OCI-LY1 (cell line): ENCODE measurements at regions not wholly inside any gene's neighbourhood (a gene's known extent, or its start where the extent isn't known, plus 50 kb on each side); places are given as distances from the start of the nearest gene placed in this dataset.

ENCODE experiments used
- H2AFZ ChIP-seq: fragments of 200-600 bp; sonication (generic), shearing (Covaris generic); 2 replicates; pipeline ENCODE4 v1.6.0; 2014; ENCODE audit warnings: antibody characterized with exemption, mild to moderate bottlenecking, low read length
- H3F3A ChIP-seq: fragments of 200-600 bp; sonication (generic), shearing (Covaris generic); 2 replicates; pipeline ENCODE4 v1.6.0; 2014; ENCODE audit warnings: mild to moderate bottlenecking, antibody characterized with exemption, low read length, moderate library complexity; ENCODE audit not compliant: insufficient read depth
- H3K27ac ChIP-seq: fragments of 200-600 bp; sonication (generic); 2 replicates; pipeline ENCODE4 v1.5.1; 2014; ENCODE audit warnings: low read length, mixed run types, mild to moderate bottlenecking, low read depth; ENCODE audit not compliant: poor library complexity, severe bottlenecking
- H3K27me3 ChIP-seq: fragments of 200-600 bp; sonication (generic); 2 replicates; pipeline ENCODE4 v1.6.0; 2014; ENCODE audit warnings: antibody characterized with exemption, mild to moderate bottlenecking, low read length, moderate library complexity; ENCODE audit not compliant: insufficient read depth
- H3K36me3 ChIP-seq: fragments of 200-600 bp; sonication (generic); 2 replicates; pipeline ENCODE4 v1.6.1; 2014; ENCODE audit warnings: mild to moderate bottlenecking, antibody characterized with exemption, low read length, moderate library complexity, mixed read lengths; ENCODE audit not compliant: insufficient read depth
- H3K4me1 ChIP-seq: fragments of 200-600 bp; sonication (generic); 2 replicates; pipeline ENCODE4 v1.5.1; 2014; ENCODE audit warnings: mild to moderate bottlenecking, low read length, moderate library complexity; ENCODE audit not compliant: insufficient read depth, severe bottlenecking
- H3K4me2 ChIP-seq: fragments of 200-600 bp; sonication (generic), shearing (Covaris generic); 2 replicates; pipeline ENCODE4 v1.6.1; 2014; ENCODE audit warnings: low read length
- H3K4me3 ChIP-seq: fragments of 200-600 bp; sonication (generic); 2 replicates; pipeline ENCODE4 v1.5.1; 2014; ENCODE audit warnings: low read length, low read depth, mild to moderate bottlenecking, mixed read lengths; ENCODE audit not compliant: poor library complexity, severe bottlenecking
- H3K79me2 ChIP-seq: fragments of 200-600 bp; shearing (Covaris generic); 2 replicates; pipeline ENCODE4 v1.6.1; 2016; ENCODE audit warnings: mixed run types, low read length, mixed read lengths; ENCODE audit not compliant: insufficient read depth
- H3K9ac ChIP-seq: fragments of 200-600 bp; sonication (generic), shearing (Covaris generic); 2 replicates; pipeline ENCODE4 v1.6.1; 2014; ENCODE audit warnings: mild to moderate bottlenecking, low read length, mixed read lengths
- H3K9me2 ChIP-seq: fragments of 200-600 bp; sonication (generic), shearing (Covaris generic); 2 replicates; pipeline ENCODE4 v1.6.1; 2014; ENCODE audit warnings: low read depth, mild to moderate bottlenecking, low read length, mixed read lengths
- H3K9me3 ChIP-seq: fragments of 200-600 bp; shearing (Covaris generic); 2 replicates; pipeline ENCODE4 v1.6.1; 2014; ENCODE audit warnings: low read length, mixed read lengths
- H4K20me1 ChIP-seq: fragments of 200-600 bp; sonication (generic), shearing (Covaris generic); 2 replicates; pipeline ENCODE4 v1.6.0; 2016; ENCODE audit warnings: mild to moderate bottlenecking, low read length; ENCODE audit not compliant: insufficient read depth
- CTCF ChIP-seq: fragments of 200-600 bp; sonication (generic), shearing (Covaris generic); IDR thresholded peaks from 2 replicates; pipeline ENCODE4 v1.5.1; 2017; ENCODE audit warnings: mild to moderate bottlenecking, antibody characterized with exemption, low read length, moderate library complexity, mixed read lengths
- EZH2 ChIP-seq: fragments of 200-600 bp; sonication (generic), shearing (Covaris generic); IDR thresholded peaks from 2 replicates; pipeline ENCODE4 v1.8.0; 2017; ENCODE audit warnings: borderline replicate concordance, mixed run types, mild to moderate bottlenecking, antibody characterized with exemption, low read length, moderate library complexity, mixed read lengths

- H3K4me1 ChIP-seq = no peaks in the 10 kb centered on the region
- no peaks in the 10 kb centered on the region for H3F3A ChIP-seq
- H3K9ac ChIP-seq = no peak overlapping the region
- no peak overlapping the region for H3K4me3 ChIP-seq
- no peaks in the 10 kb centered on the region for H3K79me2 ChIP-seq
- H3K27ac ChIP-seq = no peak overlapping the region
- no peak overlapping the region for H2AFZ ChIP-seq
- H3K27me3 ChIP-seq = no peaks in the 10 kb centered on the region
- TF ChIP-seq EZH2 (no peak), CTCF (no peak)
- H3K36me3 ChIP-seq = no peaks in the 10 kb centered on the region
- H3K9me3 ChIP-seq = no peaks in the 10 kb centered on the region
- no peak overlapping the region for H3K4me2 ChIP-seq
- no peaks in the 10 kb centered on the region for H4K20me1 ChIP-seq
- no peaks in the 10 kb centered on the region for H3K9me2 ChIP-seq
Measured at GRCh38 chr6:50451826-50452400, 261.4 kb upstream of the TFAP2D start.

- H3K27ac ChIP-seq = no peak overlapping the region
Measured at GRCh38 chr6:50455029-50455428, 258.3 kb upstream of the TFAP2D start.

GRCh38 chr6:50457351-50457750 lies 256.0 kb upstream of the TFAP2D start:
- H3K9me3 ChIP-seq = no peaks in the 10 kb centered on the region
- no peak overlapping the region for H3K27ac ChIP-seq
- no peaks in the 10 kb centered on the region for H3K36me3 ChIP-seq
- no peaks in the 10 kb centered on the region for H3K9me2 ChIP-seq
- H3K4me3 ChIP-seq = no peak overlapping the region
- no peaks in the 10 kb centered on the region for H4K20me1 ChIP-seq
- H3F3A ChIP-seq = no peaks in the 10 kb centered on the region
- H3K4me2 ChIP-seq = no peak overlapping the region
- H3K4me1 ChIP-seq = no peaks in the 10 kb centered on the region
- TF ChIP-seq EZH2 (no peak), CTCF (no peak)
- H3K79me2 ChIP-seq = no peaks in the 10 kb centered on the region
- no peak overlapping the region for H3K9ac ChIP-seq
- H3K27me3 ChIP-seq = no peaks in the 10 kb centered on the region
- H2AFZ ChIP-seq = no peak overlapping the region

More at GRCh38 chr6:50455029-50455428, 258.3 kb upstream of the TFAP2D start:
- Histone ChIP-seq H3F3A (no peaks in the 10 kb centered on the region), H3K27me3 (no peaks in the 10 kb centered on the region), H3K4me3 (no peak overlapping the region), H3K9me3 (no peaks in the 10 kb centered on the region), H3K9ac (no peak overlapping the region), H2AFZ (no peak overlapping the region), H3K4me2 (no peak overlapping the region), H3K9me2 (no peaks in the 10 kb centered on the region), H3K4me1 (no peaks in the 10 kb centered on the region), H4K20me1 (no peaks in the 10 kb centered on the region), H3K36me3 (no peaks in the 10 kb centered on the region), H3K79me2 (no peaks in the 10 kb centered on the region)
- no peak for TF ChIP-seq EZH2

- Histone ChIP-seq H3K4me3 (no peak overlapping the region), H3K9me2 (no peaks in the 10 kb centered on the region), H3K27me3 (no peaks in the 10 kb centered on the region), H3K4me2 (no peak overlapping the region), H3K27ac (no peak overlapping the region), H3K9ac (no peak overlapping the region), H2AFZ (no peak overlapping the region), H3K36me3 (no peaks in the 10 kb centered on the region), H4K20me1 (no peaks in the 10 kb centered on the region), H3K79me2 (no peaks in the 10 kb centered on the region), H3F3A (no peaks in the 10 kb centered on the region), H3K9me3 (no peaks in the 10 kb centered on the region), H3K4me1 (no peaks in the 10 kb centered on the region)
- no peak for TF ChIP-seq EZH2
- no peak for TF ChIP-seq CTCF
Measured at GRCh38 chr6:50461696-50462095, 251.6 kb upstream of the TFAP2D start.
